CD4-positive, alpha-beta T cell treated with Interleukin-1 beta for 1 hour (primary cell): ENCODE measurements at regions not wholly inside any gene's neighbourhood (a gene's known extent, or its start where the extent isn't known, plus 50 kb on each side); places are given as distances from the start of the nearest gene placed in this dataset.
"Not testable (repeated sequence)": the region's sequence is repeated elsewhere in the genome, so short reads cannot be mapped to it uniquely, and the experiment has no call there.

Experiments
- DNase-seq, 2 donors: peaks; one replicate each; pipeline ENCODE4 v3.0.0-alpha.2; 2020 to 2022

GRCh38 chrX:16067886-16068515 lies 55.4 kb upstream of the GRPR start:
- no peak for DNase-seq

GRCh38 chrX:16063921-16064320 lies 59.4 kb upstream of the GRPR start:
- DNase-seq: no peak

GRCh38 chrX:16063141-16063540 lies 60.2 kb upstream of the GRPR start:
- DNase-seq: no peak

- DNase-seq: no peak
Measured at GRCh38 chrX:16061296-16061695, 62.1 kb upstream of the GRPR start.

- DNase-seq: no peak
Measured at GRCh38 chrX:16060252-16060651, 63.1 kb upstream of the GRPR start.

- DNase-seq: not testable (repeated sequence)
Measured at GRCh38 chrX:16049126-16049525, 74.2 kb upstream of the GRPR start.

GRCh38 chrX:16042980-16043379 lies 80.4 kb upstream of the GRPR start:
- DNase-seq: no peak

GRCh38 chrX:16039834-16040233 lies 83.5 kb upstream of the GRPR start:
- DNase-seq: no peak

- no peak for DNase-seq
Measured at GRCh38 chrX:16039363-16039762, 84.0 kb upstream of the GRPR start.

GRCh38 chrX:16033331-16033730 lies 90.0 kb upstream of the GRPR start:
- no peak for DNase-seq

GRCh38 chrX:16028576-16028975 lies 94.8 kb upstream of the GRPR start:
- DNase-seq: no peak

- no peak for DNase-seq
Measured at GRCh38 chrX:16023790-16024734, 99.3 kb upstream of the GRPR start.

- no peak for DNase-seq
Measured at GRCh38 chrX:16022580-16023200, 100.7 kb upstream of the GRPR start.

- DNase-seq: no peak
Measured at GRCh38 chrX:16018291-16018690, 105.1 kb upstream of the GRPR start.

GRCh38 chrX:16014171-16014570 lies 109.2 kb upstream of the GRPR start:
- no peak for DNase-seq

GRCh38 chrX:16012250-16012649 lies 111.1 kb upstream of the GRPR start:
- no peak for DNase-seq

GRCh38 chrX:16005917-16006316 lies 117.4 kb upstream of the GRPR start:
- DNase-seq: no peak

- DNase-seq: no peak
Measured at GRCh38 chrX:16002185-16002584, 121.2 kb upstream of the GRPR start.

GRCh38 chrX:15998350-15998749 lies 125.0 kb upstream of the GRPR start:
- no peak for DNase-seq

GRCh38 chrX:15989716-15990115 lies 133.6 kb upstream of the GRPR start:
- DNase-seq: no peak

GRCh38 chrX:15988661-15989603 lies 134.3 kb upstream of the AP1S2 start:
- no peak for DNase-seq

- peak in 1 of 2 donors; percentile 14 for DNase-seq
Measured at GRCh38 chrX:15985937-15986336, 131.3 kb upstream of the AP1S2 start.

- DNase-seq: no peak
Measured at GRCh38 chrX:15983034-15983433, 128.4 kb upstream of the AP1S2 start.
